ENCODE measurements at regions not wholly inside any gene's neighbourhood (a gene's known extent, or its start where the extent isn't known, plus 50 kb on each side); places are given as distances from the start of the nearest gene placed in this dataset.

GRCh38 chr1:5514527-5515183, 477.6 kb downstream of the NPHP4 start:
- H3K4me3 ChIP-seq (ENCODE audit: low read length) = no peak overlapping the region
- peak; percentile 96 for TF ChIP-seq CTCF (IDR thresholded peaks at IDR 0.05; ENCODE audit: insufficient read depth, low read depth, low read length, missing control alignments)
- DNase-seq (ENCODE audit: low read depth) = peak; percentile 42

DNA sequence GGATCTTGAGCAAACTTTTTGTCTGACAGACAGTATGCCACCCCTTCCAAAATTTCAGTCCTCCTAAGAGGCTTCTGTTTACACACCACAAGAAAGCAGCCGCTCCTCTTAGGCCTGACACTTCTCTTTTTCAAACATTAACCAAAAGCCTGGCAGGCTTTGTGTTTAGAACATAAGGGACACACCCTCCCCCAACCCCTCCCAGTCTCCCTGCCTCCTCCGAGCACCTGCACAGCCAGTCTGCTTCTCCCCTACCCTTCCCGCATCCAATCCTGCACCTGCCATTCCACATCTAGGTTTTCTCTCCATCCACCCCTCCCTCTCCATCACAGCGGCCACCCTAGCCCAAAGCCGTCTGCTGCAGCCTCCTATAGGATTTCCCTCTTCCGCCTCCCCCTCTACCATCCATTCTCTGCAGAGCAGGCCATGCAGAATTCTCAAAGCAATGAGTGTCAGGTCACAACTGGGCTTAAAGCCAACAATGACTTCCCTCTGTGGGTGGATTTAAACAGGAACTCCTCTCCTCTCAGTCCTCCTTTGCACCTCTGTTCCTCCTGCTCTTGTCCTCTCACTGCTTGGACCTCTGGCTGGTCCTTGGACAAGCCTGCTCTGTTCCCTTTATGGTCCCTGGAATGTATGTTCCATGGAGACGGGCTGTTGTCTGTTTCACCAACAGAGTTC, 478.2 kb downstream of the NPHP4 start:
- no peak for DNase-seq (ENCODE audit: low read depth)
- no peak overlapping the region for H3K4me3 ChIP-seq (ENCODE audit: low read length)
- no peak for TF ChIP-seq CTCF (IDR thresholded peaks at IDR 0.05; ENCODE audit: insufficient read depth, low read depth, low read length, missing control alignments)

- DNase-seq (ENCODE audit: low read depth) = no peak
- TF ChIP-seq CTCF (IDR thresholded peaks at IDR 0.05; ENCODE audit: insufficient read depth, low read depth, low read length, missing control alignments) = no peak
- no peak overlapping the region for H3K4me3 ChIP-seq (ENCODE audit: low read length)
Measured at GRCh38 chr1:5513179-5513578, 479.0 kb downstream of the NPHP4 start.

DNA sequence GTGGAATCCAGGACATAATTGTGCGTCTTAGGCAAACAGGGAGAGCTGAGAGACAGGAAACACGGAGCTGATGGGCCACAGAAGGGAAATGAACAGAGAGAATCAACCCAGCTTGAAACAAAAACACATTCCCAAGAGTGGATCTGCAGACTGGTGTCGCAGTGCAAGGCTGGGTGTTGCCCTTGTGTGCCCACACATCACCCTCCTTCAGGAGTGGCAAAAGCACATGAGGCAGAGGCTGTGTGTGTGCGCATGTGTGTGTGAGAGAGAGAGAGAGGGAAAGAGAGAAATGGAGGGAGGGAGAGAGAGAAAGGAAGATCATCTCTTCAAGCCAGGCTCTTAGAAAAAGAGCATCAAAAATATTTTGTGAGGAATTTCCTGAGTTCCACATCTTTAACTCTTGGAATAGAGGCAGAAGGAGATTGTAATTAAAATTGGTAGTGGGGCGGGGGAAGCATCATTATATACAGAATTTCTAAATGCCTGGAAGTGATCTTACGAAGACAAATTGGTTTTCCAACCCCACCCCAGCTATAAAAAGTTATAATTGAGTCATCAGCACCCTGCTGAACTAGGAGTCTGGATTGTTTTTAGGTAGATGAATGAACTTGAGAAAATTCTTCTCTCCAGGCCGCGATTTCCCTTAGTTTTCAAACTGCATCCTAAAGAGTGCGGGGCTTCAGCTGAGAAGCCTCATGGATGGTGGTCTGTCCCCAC, 480.7 kb downstream of the NPHP4 start:
- no peak for DNase-seq (ENCODE audit: low read depth)
- TF ChIP-seq CTCF (IDR thresholded peaks at IDR 0.05; ENCODE audit: insufficient read depth, low read depth, low read length, missing control alignments) = no peak
- H3K4me3 ChIP-seq (ENCODE audit: low read length) = no peak overlapping the region

DNA sequence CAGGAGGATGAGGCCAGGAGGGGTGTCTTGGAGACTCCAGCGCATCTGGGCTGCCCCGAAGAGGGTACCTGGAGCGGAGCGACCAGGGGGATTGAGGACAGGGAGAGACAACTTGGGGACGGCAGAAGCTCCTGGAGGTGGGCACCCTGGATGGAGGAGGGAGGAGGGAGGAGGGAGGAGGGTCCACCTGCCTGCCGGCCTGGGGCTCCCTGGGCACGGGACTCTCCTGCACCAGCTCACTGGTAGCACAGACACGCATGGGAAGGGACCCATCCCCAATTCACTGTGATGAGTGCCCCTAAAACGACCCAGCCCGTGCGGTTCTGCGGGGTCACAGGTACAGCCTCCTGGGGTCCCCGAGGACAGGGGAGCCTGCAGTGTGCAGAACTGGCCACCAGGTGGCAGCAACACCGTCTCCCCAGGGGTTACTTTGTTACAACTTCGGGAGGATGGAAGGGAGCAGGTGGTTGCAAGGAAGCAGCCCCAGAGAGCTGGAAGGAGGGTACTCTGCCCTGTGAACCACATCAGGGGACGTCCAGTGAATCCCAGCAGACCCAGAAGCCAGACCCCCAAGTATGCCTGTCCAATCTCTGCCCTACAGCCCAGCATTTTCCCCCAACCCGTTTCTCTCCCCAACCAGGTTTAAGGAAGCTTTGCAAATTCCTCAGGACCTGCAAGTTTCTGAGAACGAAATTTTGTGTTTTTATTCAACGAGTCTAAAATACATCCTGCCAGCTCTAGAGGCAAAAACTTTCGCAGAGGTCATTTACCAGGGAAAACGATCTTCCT, 482.4 kb downstream of the NPHP4 start:
- peak; percentile 39 for DNase-seq (ENCODE audit: low read depth)
- TF ChIP-seq CTCF (IDR thresholded peaks at IDR 0.05; ENCODE audit: insufficient read depth, low read depth, low read length, missing control alignments) = peak; percentile 98
- no peak overlapping the region for H3K4me3 ChIP-seq (ENCODE audit: low read length)

DNA sequence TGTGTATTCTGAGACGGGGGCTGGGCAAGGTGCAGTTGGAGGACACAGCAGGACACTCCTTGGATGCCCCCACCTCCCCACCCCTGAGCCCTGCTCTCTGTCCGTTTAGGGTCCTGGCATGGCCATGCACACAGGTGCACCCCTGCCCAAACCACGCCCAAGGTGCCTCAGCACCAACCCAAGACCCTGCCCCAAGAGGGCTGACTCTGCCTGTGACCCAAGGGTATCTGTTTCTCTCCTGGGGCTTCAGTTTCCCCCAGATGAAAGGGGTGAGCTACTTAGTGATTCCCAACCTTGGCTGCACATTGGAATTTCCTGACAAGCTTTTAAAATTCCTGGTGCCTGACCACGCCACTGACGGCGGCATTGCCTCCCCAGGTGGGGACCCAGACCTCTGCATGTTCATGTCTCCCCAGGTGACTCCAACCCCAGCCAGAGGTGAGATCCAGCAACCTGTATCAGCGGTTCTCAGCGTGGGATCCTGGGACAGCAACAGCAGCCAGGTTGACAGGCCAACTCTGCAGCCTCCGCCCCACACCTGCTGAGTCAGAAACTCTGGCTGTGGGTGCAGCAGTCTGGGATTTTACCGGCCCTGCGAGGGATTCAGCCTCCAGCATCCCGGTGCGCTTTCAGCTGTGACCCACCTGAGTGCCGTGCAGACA, 483.4 kb downstream of the NPHP4 start:
- H3K4me3 ChIP-seq (ENCODE audit: low read length) = no peak overlapping the region
- TF ChIP-seq CTCF (IDR thresholded peaks at IDR 0.05; ENCODE audit: insufficient read depth, low read depth, low read length, missing control alignments) = no peak
- DNase-seq (ENCODE audit: low read depth) = no peak
